OCI-LY3 (cell line): ENCODE measurements at regions not wholly inside any gene's neighbourhood (a gene's known extent, or its start where the extent isn't known, plus 50 kb on each side); places are given as distances from the start of the nearest gene placed in this dataset.

Experiments used
- CTCF ChIP-seq: fragments of 200-600, 300-600 bp; sonication (generic); IDR thresholded peaks from 2 replicates; pipeline ENCODE4 v1.5.1; 2014; ENCODE audit warnings: antibody characterized with exemption, low read length, low read depth
- EZH2phosphoT487 ChIP-seq: fragments of 200-600 bp; shearing (Covaris generic); IDR thresholded peaks from 2 replicates; pipeline ENCODE4 v1.6.1; 2018; ENCODE audit warnings: antibody characterized with exemption, mixed run types, low read depth

- no peak for TF ChIP-seq CTCF
- TF ChIP-seq EZH2phosphoT487: no peak
Measured at GRCh38 chr16:9434659-9435058, 343.2 kb downstream of the HAPSTR1 start.
